Esophagus squamous epithelium (tissue), 4 donors: ENCODE measurements at regions not wholly inside any gene's neighbourhood (a gene's known extent, or its start where the extent isn't known, plus 50 kb on each side); places are given as distances from the start of the nearest gene placed in this dataset.

Experiments used
- POLR2A ChIP-seq, 4 donors: fragments of 450-650 bp; IDR thresholded peaks; one replicate each; pipeline ENCODE4 v1.6.1; 2017; ENCODE audit warnings: antibody characterized with exemption in 4 of 4, mild to moderate bottlenecking in 4 of 4, moderate library complexity in 3 of 4
- TF ChIP-seq, protein P1 (sequence below), 6 experiments: fragments of 450-650 bp in 4 of 6; fragments of 200-600 bp in 2 of 6; sonication (generic) in 2 of 6; IDR thresholded peaks; one replicate each; pipeline ENCODE4 v1.5.1; 2016 to 2019; ENCODE audit warnings: antibody characterized with exemption in 6 of 6, mild to moderate bottlenecking in 4 of 6, moderate library complexity in 4 of 6

DNA sequence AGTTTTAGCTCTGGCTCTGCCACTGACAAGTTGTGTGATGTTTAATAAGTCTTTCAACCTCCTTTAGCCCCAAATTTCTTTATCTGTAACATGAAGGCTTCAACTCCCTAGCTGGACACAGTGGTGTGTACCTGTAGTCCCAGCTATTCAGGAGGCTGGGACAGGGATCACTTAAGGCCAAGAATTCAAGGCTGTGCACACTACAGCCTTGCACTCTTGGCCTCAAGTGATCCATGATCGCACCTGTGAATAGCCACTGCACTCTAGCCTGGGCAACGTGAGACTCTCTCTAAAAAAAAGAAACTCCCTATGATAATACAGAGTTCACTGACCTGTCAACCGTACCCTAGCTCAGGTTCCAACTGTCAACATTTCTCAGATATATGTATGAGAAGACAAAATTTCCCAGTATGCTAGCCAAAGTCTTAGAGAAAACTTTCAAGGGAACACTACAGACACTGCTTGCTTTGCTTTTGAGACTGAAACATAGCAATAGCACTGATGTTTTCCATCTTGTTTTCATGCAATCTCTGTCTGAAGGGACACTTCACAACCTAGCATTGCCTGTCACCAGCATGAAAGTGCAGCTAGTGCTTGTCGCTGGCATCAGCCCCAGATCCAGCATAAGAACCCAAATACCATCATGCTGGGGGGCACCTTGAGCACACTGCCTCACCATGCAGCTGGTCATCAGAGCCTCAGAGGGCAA lies 51.6 kb upstream of the PTPN13 start:
- TF ChIP-seq, protein P1, sequence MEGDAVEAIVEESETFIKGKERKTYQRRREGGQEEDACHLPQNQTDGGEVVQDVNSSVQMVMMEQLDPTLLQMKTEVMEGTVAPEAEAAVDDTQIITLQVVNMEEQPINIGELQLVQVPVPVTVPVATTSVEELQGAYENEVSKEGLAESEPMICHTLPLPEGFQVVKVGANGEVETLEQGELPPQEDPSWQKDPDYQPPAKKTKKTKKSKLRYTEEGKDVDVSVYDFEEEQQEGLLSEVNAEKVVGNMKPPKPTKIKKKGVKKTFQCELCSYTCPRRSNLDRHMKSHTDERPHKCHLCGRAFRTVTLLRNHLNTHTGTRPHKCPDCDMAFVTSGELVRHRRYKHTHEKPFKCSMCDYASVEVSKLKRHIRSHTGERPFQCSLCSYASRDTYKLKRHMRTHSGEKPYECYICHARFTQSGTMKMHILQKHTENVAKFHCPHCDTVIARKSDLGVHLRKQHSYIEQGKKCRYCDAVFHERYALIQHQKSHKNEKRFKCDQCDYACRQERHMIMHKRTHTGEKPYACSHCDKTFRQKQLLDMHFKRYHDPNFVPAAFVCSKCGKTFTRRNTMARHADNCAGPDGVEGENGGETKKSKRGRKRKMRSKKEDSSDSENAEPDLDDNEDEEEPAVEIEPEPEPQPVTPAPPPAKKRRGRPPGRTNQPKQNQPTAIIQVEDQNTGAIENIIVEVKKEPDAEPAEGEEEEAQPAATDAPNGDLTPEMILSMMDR (IDR thresholded peaks at IDR 0.05) = no peak
- TF ChIP-seq POLR2A (IDR thresholded peaks at IDR 0.05) = no peak
